ENCODE measurements at regions not wholly inside any gene's neighbourhood (a gene's known extent, or its start where the extent isn't known, plus 50 kb on each side); places are given as distances from the start of the nearest gene placed in this dataset.
"Not testable (repeated sequence)": the region's sequence is repeated elsewhere in the genome, so short reads cannot be mapped to it uniquely, and the experiment has no call there.

GRCh38 chr7:76686277-76686676 is 59.2 kb upstream of the POMZP3 start:
- H3K4me1 ChIP-seq; H3K9me3 ChIP-seq; H3K27me3 ChIP-seq; H3K4me3 ChIP-seq; intact Hi-C loops (cut with DNase I); H3K36me3 ChIP-seq; DNase-seq (ENCODE audit: low spot score in 2 of 2); H3K27ac ChIP-seq: not testable (repeated sequence)

- DNase-seq (ENCODE audit: low spot score in 2 of 2); intact Hi-C loops (cut with DNase I); H3K4me1 ChIP-seq; H3K4me3 ChIP-seq; H3K9me3 ChIP-seq; H3K36me3 ChIP-seq; H3K27ac ChIP-seq; H3K27me3 ChIP-seq: not testable (repeated sequence)
Observed at GRCh38 chr7:76684737-76685136, 57.7 kb upstream of the POMZP3 start.

GRCh38 chr7:76683631-76684030 is 56.6 kb upstream of the POMZP3 start:
- H3K27ac ChIP-seq; H3K9me3 ChIP-seq; H3K4me1 ChIP-seq; H3K27me3 ChIP-seq; intact Hi-C loops (cut with DNase I); H3K36me3 ChIP-seq; DNase-seq (ENCODE audit: low spot score in 2 of 2); H3K4me3 ChIP-seq: not testable (repeated sequence)

- DNase-seq (ENCODE audit: low spot score in 2 of 2); H3K4me3 ChIP-seq; H3K9me3 ChIP-seq; H3K4me1 ChIP-seq; intact Hi-C loops (cut with DNase I); H3K27me3 ChIP-seq; H3K27ac ChIP-seq; H3K36me3 ChIP-seq: not testable (repeated sequence)
Observed at GRCh38 chr7:76681810-76682209, 54.7 kb upstream of the POMZP3 start.

GRCh38 chr7:76679174-76679573 is 52.1 kb upstream of the POMZP3 start:
- DNase-seq (ENCODE audit: low spot score in 2 of 2); H3K27ac ChIP-seq; H3K4me1 ChIP-seq; H3K27me3 ChIP-seq; intact Hi-C loops (cut with DNase I); H3K4me3 ChIP-seq; H3K9me3 ChIP-seq; H3K36me3 ChIP-seq: not testable (repeated sequence)

GRCh38 chr7:76678500-76678899 is 51.4 kb upstream of the POMZP3 start:
- H3K4me1 ChIP-seq; DNase-seq (ENCODE audit: low spot score in 2 of 2); H3K4me3 ChIP-seq; H3K9me3 ChIP-seq; intact Hi-C loops (cut with DNase I); H3K27ac ChIP-seq; H3K27me3 ChIP-seq; H3K36me3 ChIP-seq: not testable (repeated sequence)

GRCh38 chr7:76676890-76677289 is 49.8 kb upstream of the POMZP3 start:
- H3K9me3 ChIP-seq; DNase-seq (ENCODE audit: low spot score in 2 of 2); H3K27me3 ChIP-seq; intact Hi-C loops (cut with DNase I); H3K36me3 ChIP-seq; H3K27ac ChIP-seq; H3K4me3 ChIP-seq; H3K4me1 ChIP-seq: not testable (repeated sequence)

All from ascending aorta (tissue), 2 donors.